ENCODE measurements at regions not wholly inside any gene's neighbourhood (a gene's known extent, or its start where the extent isn't known, plus 50 kb on each side); places are given as distances from the start of the nearest gene placed in this dataset.

DNA sequence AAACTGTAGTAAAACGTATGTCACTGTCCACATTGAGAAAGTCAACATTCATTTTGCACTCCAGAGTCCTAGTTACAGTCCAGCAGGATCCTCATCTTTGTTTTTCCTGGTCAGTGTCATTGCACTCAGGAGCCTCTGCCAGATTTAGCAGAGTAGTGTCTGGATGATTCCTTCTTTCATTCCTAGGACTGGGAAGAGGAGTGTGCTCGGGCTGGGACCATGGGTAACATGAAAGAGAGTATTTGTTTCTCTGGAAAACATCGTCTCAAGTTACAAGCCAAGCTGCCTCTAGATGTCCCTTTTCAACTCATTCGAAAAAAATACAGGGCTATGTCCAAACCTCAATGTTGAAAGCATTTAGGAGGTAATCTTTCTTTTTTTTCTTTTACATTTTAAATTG lies 69.9 kb upstream of the TNIP3 start:
- Histone ChIP-seq H2BK15ac (ENCODE audit: low read length) (no peak overlapping the region), H3K23me2 (ENCODE audit: low read depth, low read length) (no peaks in the 10 kb centered on the region), H3K27ac (ENCODE audit: low read depth, low read length) (no peak overlapping the region; the same call in 1 of the 2 replicates), H4K5ac (ENCODE audit: insufficient read length, low read depth, low read length) (no peak overlapping the region), H3K4ac (replicated peaks; ENCODE audit: insufficient read length, low read depth, low read length) (no peak overlapping the region), H3K4me3 (ENCODE audit: extremely low read depth in 1 of 4, insufficient read depth in 2 of 4, low read depth in 3 of 4, low read length in 4 of 4) (no peak overlapping the region), H3K79me2 (ENCODE audit: control insufficient read depth in 1 of 2, insufficient read depth in 2 of 2, low read length in 2 of 2) (no peaks in the 10 kb centered on the region), H3K9ac (replicated peaks in 1 of 4; ENCODE audit: extremely low read depth in 1 of 4, low read depth in 3 of 4, low read length in 3 of 4) (no peak overlapping the region), H4K91ac (replicated peaks; ENCODE audit: insufficient read length, low read length) (no peak overlapping the region), H3K18ac (ENCODE audit: extremely low read depth, low read length) (no peak overlapping the region), H2AK5ac (ENCODE audit: low read depth, low read length) (no peak overlapping the region), H3K36me3 (ENCODE audit: control insufficient read depth in 2 of 4, insufficient read depth in 4 of 4, low read length in 3 of 4) (no peaks in the 10 kb centered on the region), H3K27me3 (replicated peaks in 1 of 4; ENCODE audit: control insufficient read depth in 3 of 4, extremely low read depth in 1 of 4, insufficient read depth in 3 of 4, low read length in 3 of 4) (no peaks in the 10 kb centered on the region), H2BK20ac (ENCODE audit: low read length) (no peak overlapping the region), H3K56ac (replicated peaks; ENCODE audit: insufficient read length, low read depth, low read length) (no peak overlapping the region), H4K8ac (ENCODE audit: extremely low read depth, insufficient read depth, low read length) (no peak overlapping the region), H4K20me1 (replicated peaks in 1 of 2; ENCODE audit: control insufficient read depth in 1 of 2, insufficient read depth in 2 of 2, low read length in 2 of 2) (no peaks in the 10 kb centered on the region), H3K4me1 (replicated peaks in 1 of 4; ENCODE audit: control insufficient read depth in 3 of 4, insufficient read depth in 4 of 4, low read length in 3 of 4) (peaks cover 0 to 3% (median 0%) of the 10 kb centered on the region in 4 experiments; a peak in 1 of 7 replicates), H2AFZ (ENCODE audit: low read length) (peak overlapping the region; percentile 89), H3K14ac (ENCODE audit: insufficient read length) (no peak overlapping the region), H3K23ac (ENCODE audit: insufficient read length) (no peak overlapping the region), H3K79me1 (ENCODE audit: low read depth, low read length) (no peaks in the 10 kb centered on the region), H2BK5ac (ENCODE audit: low read depth, low read length) (no peak overlapping the region), H2BK120ac (replicated peaks; ENCODE audit: low read depth, low read length) (no peak overlapping the region), H3K4me2 (ENCODE audit: insufficient read depth in 1 of 2, low read depth in 2 of 2, low read length in 2 of 2) (peak overlapping the region in 1 of 2 experiments; percentile 5; a peak in 1 of 4 replicates), H3K9me3 (ENCODE audit: insufficient read depth in 2 of 2, low read depth in 1 of 2, low read length in 1 of 2) (peaks cover 0 to 9% of the 10 kb centered on the region in 2 experiments; a peak in 1 of 4 replicates), H2BK12ac (ENCODE audit: low read depth, low read length) (no peak overlapping the region)
- CTCF ChIA-PET (ENCODE audit: partially characterized antibody) = no interaction called here
- TF ChIP-seq TCF12 (IDR thresholded peaks at IDR 0.05; ENCODE audit: low read depth, low read length) (no peak), HDAC2 (IDR thresholded peaks at IDR 0.05; ENCODE audit: borderline replicate concordance in 1 of 2, low read depth in 2 of 2, low read length in 2 of 2) (no peak), BRCA1 (IDR thresholded peaks at IDR 0.05; ENCODE audit: low read depth, low read length) (no peak), CHD1 (IDR thresholded peaks at IDR 0.05; ENCODE audit: low read depth, low read length) (no peak), CREB1 (IDR thresholded peaks at IDR 0.05) (no peak), SP4 (IDR thresholded peaks at IDR 0.05; ENCODE audit: low read length) (no peak), SIN3A (conservative IDR thresholded peaks at IDR 0.05 in 1 of 2, IDR thresholded peaks at IDR 0.05 in 1 of 2; ENCODE audit: low read depth in 1 of 2, low read length in 2 of 2) (no peak), TBP (IDR thresholded peaks at IDR 0.05; ENCODE audit: low read depth, low read length) (no peak), RFX5 (IDR thresholded peaks at IDR 0.05; ENCODE audit: borderline replicate concordance, low read depth, low read length) (no peak), CTBP2 (IDR thresholded peaks at IDR 0.05; ENCODE audit: borderline replicate concordance, insufficient read depth, insufficient read length, low read length) (no peak), POLR2AphosphoS5 (IDR thresholded peaks at IDR 0.05; ENCODE audit: low read depth, low read length) (no peak), ATF3 (IDR thresholded peaks at IDR 0.05; ENCODE audit: insufficient read depth, low read depth, low read length) (no peak), SP2 (IDR thresholded peaks at IDR 0.05; ENCODE audit: low read length) (no peak), CHD2 (IDR thresholded peaks at IDR 0.05; ENCODE audit: low read length) (no peak)
- DNase-seq (ENCODE audit: low read depth in 1 of 2, low spot score in 2 of 2) = no peak
- POLR2A ChIA-PET (ENCODE audit: partially characterized antibody) = no interaction called here
- peak; percentile 42 for FAIRE-seq
- 56% methylated on average over 4 of the region's 4 CpGs; no CpG with 5 or more reads in 1 of the 2 experiments for WGBS, 2 experiments (ENCODE audit: extremely low coverage in 1 of 2, insufficient coverage in 1 of 2, insufficient read length in 1 of 2, insufficient replicate concordance in 2 of 2, low coverage in 1 of 2, low lambda C conversion rate in 2 of 2, missing lambda C conversion rate in 1 of 2)
